Bronchial epithelial cell (primary cell): ENCODE measurements at regions not wholly inside any gene's neighbourhood (a gene's known extent, or its start where the extent isn't known, plus 50 kb on each side); places are given as distances from the start of the nearest gene placed in this dataset.

Experiments used
- DNase-seq: peaks from one replicate; pipeline ENCODE4 v3.0.0-alpha.2; 2010; ENCODE audit warnings: low read depth
- FAIRE-seq: peaks from 2 replicates; lab custom pipeline; 2011; peaks lifted over from hg19 to GRCh38; lab: Jason Lieb, UNC
- H3K27me3 ChIP-seq: 2 replicates; pipeline ENCODE4 v1.5.1; 2011; ENCODE audit warnings: low read length; ENCODE audit not compliant: control insufficient read depth, insufficient read depth
- H3K36me3 ChIP-seq: 2 replicates; pipeline ENCODE4 v1.5.1; 2011; ENCODE audit warnings: low read length; ENCODE audit not compliant: control insufficient read depth, insufficient read depth
- H3K4me3 ChIP-seq: 2 replicates; pipeline ENCODE4 v1.5.1; 2011; ENCODE audit warnings: mild to moderate bottlenecking, low read depth, low read length, control low read depth
- TF ChIP-seq, protein P1 (sequence below): IDR thresholded peaks from 2 replicates; pipeline ENCODE4 v1.5.1; 2011; ENCODE audit warnings: mild to moderate bottlenecking, moderate library complexity, low read length, control low read depth, inconsistent platforms; ENCODE audit not compliant: insufficient read depth, severe bottlenecking

DNA sequence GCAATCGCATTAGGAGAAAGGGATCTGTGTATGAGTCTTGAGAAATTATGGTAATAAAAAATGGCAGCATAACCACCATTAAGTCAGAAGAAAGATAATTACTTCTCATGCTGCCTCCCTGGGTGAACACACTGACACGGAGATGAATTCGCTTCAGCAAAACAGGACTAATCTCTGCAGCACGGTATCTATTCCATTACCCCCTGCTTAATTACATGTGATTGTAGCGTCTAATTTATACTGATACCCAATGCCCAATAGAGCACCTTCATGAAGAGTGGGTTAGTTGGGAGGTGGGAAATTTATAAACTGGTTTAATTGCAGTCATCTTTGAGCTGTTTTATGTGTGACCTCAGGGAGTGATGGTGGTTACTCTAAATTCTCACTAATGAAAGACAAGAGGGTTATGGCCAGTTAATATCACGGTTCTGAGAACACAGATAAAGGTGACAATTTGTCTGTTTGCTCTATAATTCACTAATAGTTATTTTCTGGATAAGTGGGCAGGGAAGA is 476.2 kb upstream of the SULF2 start:
- H3K4me3 ChIP-seq = no peak overlapping the region
- TF ChIP-seq, protein P1, sequence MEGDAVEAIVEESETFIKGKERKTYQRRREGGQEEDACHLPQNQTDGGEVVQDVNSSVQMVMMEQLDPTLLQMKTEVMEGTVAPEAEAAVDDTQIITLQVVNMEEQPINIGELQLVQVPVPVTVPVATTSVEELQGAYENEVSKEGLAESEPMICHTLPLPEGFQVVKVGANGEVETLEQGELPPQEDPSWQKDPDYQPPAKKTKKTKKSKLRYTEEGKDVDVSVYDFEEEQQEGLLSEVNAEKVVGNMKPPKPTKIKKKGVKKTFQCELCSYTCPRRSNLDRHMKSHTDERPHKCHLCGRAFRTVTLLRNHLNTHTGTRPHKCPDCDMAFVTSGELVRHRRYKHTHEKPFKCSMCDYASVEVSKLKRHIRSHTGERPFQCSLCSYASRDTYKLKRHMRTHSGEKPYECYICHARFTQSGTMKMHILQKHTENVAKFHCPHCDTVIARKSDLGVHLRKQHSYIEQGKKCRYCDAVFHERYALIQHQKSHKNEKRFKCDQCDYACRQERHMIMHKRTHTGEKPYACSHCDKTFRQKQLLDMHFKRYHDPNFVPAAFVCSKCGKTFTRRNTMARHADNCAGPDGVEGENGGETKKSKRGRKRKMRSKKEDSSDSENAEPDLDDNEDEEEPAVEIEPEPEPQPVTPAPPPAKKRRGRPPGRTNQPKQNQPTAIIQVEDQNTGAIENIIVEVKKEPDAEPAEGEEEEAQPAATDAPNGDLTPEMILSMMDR = no peak
- DNase-seq = no peak
- FAIRE-seq = no peak
- H3K27me3 ChIP-seq = no peaks in the 10 kb centered on the region
- no peaks in the 10 kb centered on the region for H3K36me3 ChIP-seq

DNA sequence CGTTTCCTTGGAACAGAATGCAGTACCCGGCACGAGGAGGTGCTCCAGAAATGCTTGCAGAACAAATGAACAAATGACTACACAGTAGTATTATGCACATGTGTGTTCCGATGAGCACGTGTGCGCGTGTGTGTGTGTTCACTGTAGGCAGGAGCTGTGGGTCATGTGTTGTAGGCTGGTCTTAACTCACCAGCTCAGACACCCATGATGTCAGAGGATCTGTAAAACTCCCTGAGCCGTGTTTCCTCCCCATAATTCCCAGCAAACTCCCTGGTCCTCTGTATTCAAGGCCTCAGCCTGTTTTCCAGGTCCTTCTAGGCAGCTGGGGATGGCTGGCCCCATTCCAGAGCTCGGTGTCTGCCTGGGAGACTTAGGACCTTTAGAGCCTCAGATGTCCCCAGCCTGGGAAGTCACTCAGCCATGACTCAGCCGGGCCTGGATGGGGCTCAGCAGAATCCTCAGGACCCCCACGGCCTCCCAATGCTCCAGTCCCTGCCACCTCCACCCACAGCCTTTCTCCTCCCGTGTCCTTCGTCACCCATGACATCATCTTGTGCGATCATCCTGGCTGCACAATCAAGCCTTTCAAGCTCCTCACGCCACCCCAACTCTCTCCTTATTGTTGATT is 475.0 kb upstream of the SULF2 start:
- Histone ChIP-seq H3K27me3 (no peaks in the 10 kb centered on the region), H3K4me3 (no peak overlapping the region), H3K36me3 (no peaks in the 10 kb centered on the region)
- TF ChIP-seq, protein P1 = no peak
- DNase-seq = no peak
- peak; percentile 18 for FAIRE-seq

DNA sequence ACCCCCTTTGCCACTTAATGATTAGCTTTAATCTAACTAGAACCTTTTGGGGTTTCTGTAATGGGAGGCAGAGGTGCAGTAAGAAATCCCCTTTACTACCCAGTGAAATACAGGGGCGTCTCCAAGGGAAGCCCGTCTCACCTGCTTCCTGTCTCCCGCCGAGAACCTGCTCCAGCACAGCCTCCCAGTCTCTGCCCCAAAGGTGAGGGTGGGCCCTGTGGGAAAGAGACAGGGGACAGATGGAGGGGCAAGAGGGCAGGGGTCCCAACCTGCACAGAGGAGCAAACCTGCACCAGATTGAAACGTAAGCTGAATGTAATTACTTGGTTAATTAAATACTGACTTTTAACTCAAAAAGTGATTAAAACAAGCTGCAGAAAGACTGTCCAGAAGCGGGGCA is 474.2 kb upstream of the SULF2 start:
- TF ChIP-seq, protein P1 = no peak
- Histone ChIP-seq H3K27me3 (no peaks in the 10 kb centered on the region), H3K36me3 (no peaks in the 10 kb centered on the region), H3K4me3 (no peak overlapping the region)
- DNase-seq (no peak), FAIRE-seq (no peak)

DNA sequence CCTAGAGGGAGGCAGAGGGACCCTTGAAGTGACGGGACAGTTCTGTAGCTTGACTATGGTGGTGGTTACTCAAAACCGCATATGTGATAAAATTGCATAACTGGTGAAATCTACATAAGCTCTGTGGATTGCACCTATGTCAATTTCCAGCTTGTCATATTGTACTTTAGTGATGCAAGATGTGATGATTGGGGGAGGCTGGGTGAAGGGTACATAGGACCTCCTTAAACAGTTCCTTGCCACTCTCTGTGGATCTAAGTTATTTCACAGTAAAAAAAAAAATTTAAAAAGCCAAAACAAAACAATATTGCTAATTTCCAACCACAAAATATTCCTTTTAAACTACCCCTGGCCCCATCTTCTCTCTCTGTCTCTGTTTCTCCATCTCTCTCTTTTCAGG is 472.6 kb upstream of the SULF2 start:
- TF ChIP-seq, protein P1 = no peak
- Histone ChIP-seq H3K36me3 (no peaks in the 10 kb centered on the region), H3K4me3 (no peak overlapping the region), H3K27me3 (no peaks in the 10 kb centered on the region)
- no peak for DNase-seq
- no peak for FAIRE-seq

DNA sequence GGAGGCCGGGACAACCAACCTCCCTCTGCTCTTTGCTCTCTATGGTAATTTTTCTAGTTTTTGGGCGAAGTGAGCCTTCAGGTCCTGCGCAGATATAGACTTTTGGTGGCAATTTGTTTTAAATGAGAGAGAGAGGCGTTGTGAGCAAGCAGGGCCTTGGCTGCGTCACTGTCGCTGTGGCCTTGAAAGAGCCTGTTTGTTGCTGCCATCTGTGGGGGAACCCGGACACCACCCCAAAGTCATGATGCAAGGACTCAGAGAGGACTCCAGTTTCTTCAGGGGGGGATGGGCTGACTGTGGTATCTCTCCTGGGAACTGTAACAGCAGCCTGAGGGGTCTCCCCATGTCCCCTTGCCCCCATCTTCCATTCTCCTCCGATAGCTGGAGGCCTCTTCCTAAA is 462.7 kb upstream of the SULF2 start:
- TF ChIP-seq, protein P1 = no peak

GRCh38 chr20:48246061-48246790 is 460.9 kb upstream of the SULF2 start:
- Histone ChIP-seq H3K27me3 (no peaks in the 10 kb centered on the region), H3K4me3 (no peak overlapping the region), H3K36me3 (no peaks in the 10 kb centered on the region)
- TF ChIP-seq, protein P1 = no peak
- FAIRE-seq (no peak), DNase-seq (no peak)

More for the DNA sequence above, 462.7 kb upstream of the SULF2 start:
- Histone ChIP-seq H3K36me3 (no peaks in the 10 kb centered on the region), H3K4me3 (no peak overlapping the region), H3K27me3 (no peaks in the 10 kb centered on the region)
- FAIRE-seq (no peak), DNase-seq (no peak)
